Endothelial cell of umbilical vein (primary cell): ENCODE measurements at regions not wholly inside any gene's neighbourhood (a gene's known extent, or its start where the extent isn't known, plus 50 kb on each side); places are given as distances from the start of the nearest gene placed in this dataset.

Experiments
- BruUV-seq: library from RNA; stranded (reverse); fragments of 400-500 nt; replicated peaks from 2 replicates; lab custom pipeline; 2021; lab: Mats Ljungman, UMichigan
- CTCF ChIA-PET: fragments of 300-600, 350-600 bp; sonication (Branson Sonifier 250); formaldehyde crosslinking; loops from one replicate; lab custom pipeline; 2021; ENCODE audit warnings: antibody characterized with exemption, inconsistent platforms; lab: Charles Lee
- POLR2A ChIA-PET: fragments of 300-600, 350-600 bp; sonication (Branson Sonifier 250); formaldehyde crosslinking; loops from one replicate; lab custom pipeline; 2021; ENCODE audit warnings: antibody characterized with exemption, inconsistent platforms; lab: Charles Lee
- DNase-seq: peaks from one replicate; pipeline ENCODE4 v3.0.0-alpha.2; 2011; ENCODE audit warnings: low read depth, low spot score
- FAIRE-seq: peaks from 2 replicates; lab custom pipeline; 2011; peaks lifted over from hg19 to GRCh38; lab: Jason Lieb, UNC
- H2AFZ ChIP-seq: 2 replicates; pipeline ENCODE4 v1.6.0; 2012; ENCODE audit warnings: low read depth, low read length, control low read depth, inconsistent platforms
- H3K27ac ChIP-seq: 2 replicates; pipeline ENCODE4 v1.5.1; 2011; ENCODE audit warnings: low read depth, mild to moderate bottlenecking, control low read depth, low read length, moderate library complexity; ENCODE audit not compliant: insufficient read depth
- H3K27me3 ChIP-seq, 2 experiments: 2 replicates each; pipeline versions ENCODE4 v1.6.0 to v1.6.1; 2011; ENCODE audit warnings: low read length in 2 of 2, mixed read lengths in 1 of 2; ENCODE audit not compliant: control insufficient read depth in 2 of 2, insufficient read depth in 2 of 2
- H3K36me3 ChIP-seq, 2 experiments: 2 replicates in 1 of 2; 3 replicates in 1 of 2; pipeline ENCODE4 v1.5.1; 2011; ENCODE audit warnings: low read length in 2 of 2, mild to moderate bottlenecking in 1 of 2, moderate library complexity in 1 of 2; ENCODE audit not compliant: control insufficient read depth in 2 of 2, insufficient read depth in 2 of 2; ENCODE audit errors: extremely low read depth in 1 of 2
- H3K4me1 ChIP-seq: 3 replicates; pipeline ENCODE4 v1.5.1; 2011; ENCODE audit warnings: mild to moderate bottlenecking, low read length; ENCODE audit not compliant: control insufficient read depth, insufficient read depth; ENCODE audit errors: extremely low read depth
- H3K4me2 ChIP-seq: 2 replicates; pipeline ENCODE4 v1.6.1; 2011; ENCODE audit warnings: low read length, control low read depth, mixed read lengths; ENCODE audit not compliant: insufficient read depth
- H3K4me3 ChIP-seq, 3 experiments: fragments of 200-600 bp in 1 of 3; sonication (generic), shearing (Covaris generic) in 1 of 3; replicated peaks in 1 of 3; 2 replicates each; pipeline ENCODE4 v1.5.1; 2011 to 2016; ENCODE audit warnings: control low read depth in 3 of 3, low read length in 3 of 3, mild to moderate bottlenecking in 2 of 3, inconsistent platforms in 1 of 3, low read depth in 1 of 3, moderate library complexity in 1 of 3; ENCODE audit not compliant: insufficient read depth in 1 of 3
- H3K79me2 ChIP-seq: 2 replicates; pipeline ENCODE4 v1.6.0; 2012; ENCODE audit warnings: low read length, inconsistent platforms; ENCODE audit not compliant: control insufficient read depth, insufficient read depth
- H3K9ac ChIP-seq: replicated peaks from 2 replicates; pipeline ENCODE3; 2011; ENCODE audit warnings: low read length, control low read depth; ENCODE audit not compliant: insufficient read depth; ENCODE audit errors: extremely low read depth
- H3K9me1 ChIP-seq: replicated peaks from 3 replicates; pipeline ENCODE4 v1.6.0; 2011; ENCODE audit warnings: mild to moderate bottlenecking, low read length; ENCODE audit not compliant: control insufficient read depth, insufficient read depth; ENCODE audit errors: extremely low read depth
- H3K9me3 ChIP-seq: replicated peaks from 2 replicates; pipeline ENCODE4 v1.5.1; 2012; ENCODE audit warnings: low read length, inconsistent platforms; ENCODE audit not compliant: control insufficient read depth, insufficient read depth
- H4K20me1 ChIP-seq: replicated peaks from 2 replicates; pipeline ENCODE3; 2011; ENCODE audit warnings: mild to moderate bottlenecking, low read length; ENCODE audit not compliant: control insufficient read depth, insufficient read depth; ENCODE audit errors: extremely low read depth
- EZH2 ChIP-seq: IDR thresholded peaks from 2 replicates; pipeline ENCODE4 v1.6.1; 2012; ENCODE audit warnings: borderline replicate concordance, low read depth, mild to moderate bottlenecking, moderate library complexity, low read length, inconsistent platforms; ENCODE audit not compliant: severe bottlenecking
- FOS ChIP-seq: IDR thresholded peaks from 2 replicates; pipeline ENCODE4 v1.6.1; 2011; ENCODE audit warnings: mild to moderate bottlenecking, low read length, moderate library complexity, borderline replicate concordance; ENCODE audit not compliant: insufficient read depth
- GATA2 ChIP-seq: IDR thresholded peaks from 2 replicates; pipeline ENCODE4 v1.7.0; 2011; ENCODE audit warnings: low read depth, mild to moderate bottlenecking, moderate library complexity, mixed read lengths, low read length; ENCODE audit not compliant: insufficient read length, insufficient read depth
- JUN ChIP-seq: IDR thresholded peaks from 2 replicates; pipeline ENCODE4 v1.6.1; 2011; ENCODE audit warnings: borderline replicate concordance, low read depth; ENCODE audit not compliant: insufficient read length, insufficient read depth
- MYC ChIP-seq: IDR thresholded peaks from one replicate; pipeline ENCODE4 v1.6.1; 2011; ENCODE audit warnings: mild to moderate bottlenecking, low read depth, low read length
- POLR2A ChIP-seq: IDR thresholded peaks from 2 replicates; pipeline ENCODE4 v1.6.1; 2012; ENCODE audit warnings: low read depth, mild to moderate bottlenecking, control low read depth, low read length
- POLR2AphosphoS5 ChIP-seq: IDR thresholded peaks from 2 replicates; pipeline ENCODE4 v1.6.1; 2012; ENCODE audit warnings: low read depth, mild to moderate bottlenecking, control low read depth, low read length, moderate library complexity; ENCODE audit not compliant: insufficient read depth
- dilution Hi-C: fragments of 300-500 bp; cut with MboI; formaldehyde crosslinking; loops from one replicate; pipeline ENCODE4 v1.15.0; 2019; ENCODE audit warnings: low sequenced_read_pairs; ENCODE audit not compliant: extremely low pct_ligation_motif_present
- intact Hi-C: fragments of 100-400 bp; cut with micrococcal nuclease; formaldehyde crosslinking; loops from one replicate; pipeline ENCODE4 v1.10.0; 2022
- TF ChIP-seq, protein P1 (sequence below): IDR thresholded peaks from 2 replicates; pipeline ENCODE4 v1.6.1; 2011; ENCODE audit not compliant: insufficient read depth, insufficient read length
- TF ChIP-seq, protein P2 (sequence below), 2 donors: IDR thresholded peaks; 1 replicate in 1 of 2; 2 replicates in 1 of 2; pipeline ENCODE4 v1.5.1; 2011; ENCODE audit warnings: low read length in 2 of 2, mild to moderate bottlenecking in 2 of 2, moderate library complexity in 2 of 2, control low read depth in 1 of 2, inconsistent platforms in 1 of 2, low read depth in 1 of 2; ENCODE audit not compliant: insufficient read depth in 1 of 2; ENCODE audit errors: extremely low read depth in 1 of 2

DNA sequence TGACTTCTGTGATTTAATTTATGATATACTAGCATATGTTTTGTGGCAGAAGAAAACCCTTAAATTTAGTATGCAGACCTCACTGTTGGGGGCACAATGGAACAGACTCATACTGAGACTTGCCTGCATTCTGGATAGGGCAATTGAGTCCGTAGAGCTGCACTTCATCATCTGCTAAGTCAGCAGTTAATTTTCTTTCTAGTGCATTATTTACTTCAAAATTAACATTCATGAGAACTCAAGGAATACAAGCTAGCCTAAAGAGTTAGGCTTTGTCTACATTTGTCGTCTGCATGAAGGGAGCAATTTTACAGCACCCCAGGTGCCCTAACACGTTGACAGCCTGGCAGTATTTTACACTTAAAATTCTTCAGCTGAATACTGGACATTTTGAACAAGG lies 345.5 kb downstream of the CHL1 start:
- no peaks in the 10 kb centered on the region for H3K9me1 ChIP-seq
- no peaks in the 10 kb centered on the region for H3K27me3 ChIP-seq
- H3K9me3 ChIP-seq: peaks cover 2% of the 10 kb centered on the region
- no peak overlapping the region for H3K4me2 ChIP-seq
- H3K79me2 ChIP-seq: no peaks in the 10 kb centered on the region
- no peaks in the 10 kb centered on the region for H3K36me3 ChIP-seq
- CTCF ChIA-PET: no interaction called here
- TF ChIP-seq GATA2: no peak
- TF ChIP-seq, protein P1, sequence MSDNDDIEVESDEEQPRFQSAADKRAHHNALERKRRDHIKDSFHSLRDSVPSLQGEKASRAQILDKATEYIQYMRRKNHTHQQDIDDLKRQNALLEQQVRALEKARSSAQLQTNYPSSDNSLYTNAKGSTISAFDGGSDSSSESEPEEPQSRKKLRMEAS: no peak
- no peak for TF ChIP-seq FOS
- TF ChIP-seq JUN: no peak
- TF ChIP-seq MYC: no peak
- TF ChIP-seq EZH2: no peak
- TF ChIP-seq POLR2A: no peak
- TF ChIP-seq, protein P2, sequence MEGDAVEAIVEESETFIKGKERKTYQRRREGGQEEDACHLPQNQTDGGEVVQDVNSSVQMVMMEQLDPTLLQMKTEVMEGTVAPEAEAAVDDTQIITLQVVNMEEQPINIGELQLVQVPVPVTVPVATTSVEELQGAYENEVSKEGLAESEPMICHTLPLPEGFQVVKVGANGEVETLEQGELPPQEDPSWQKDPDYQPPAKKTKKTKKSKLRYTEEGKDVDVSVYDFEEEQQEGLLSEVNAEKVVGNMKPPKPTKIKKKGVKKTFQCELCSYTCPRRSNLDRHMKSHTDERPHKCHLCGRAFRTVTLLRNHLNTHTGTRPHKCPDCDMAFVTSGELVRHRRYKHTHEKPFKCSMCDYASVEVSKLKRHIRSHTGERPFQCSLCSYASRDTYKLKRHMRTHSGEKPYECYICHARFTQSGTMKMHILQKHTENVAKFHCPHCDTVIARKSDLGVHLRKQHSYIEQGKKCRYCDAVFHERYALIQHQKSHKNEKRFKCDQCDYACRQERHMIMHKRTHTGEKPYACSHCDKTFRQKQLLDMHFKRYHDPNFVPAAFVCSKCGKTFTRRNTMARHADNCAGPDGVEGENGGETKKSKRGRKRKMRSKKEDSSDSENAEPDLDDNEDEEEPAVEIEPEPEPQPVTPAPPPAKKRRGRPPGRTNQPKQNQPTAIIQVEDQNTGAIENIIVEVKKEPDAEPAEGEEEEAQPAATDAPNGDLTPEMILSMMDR (IDR thresholded peaks at IDR 0.05; ENCODE audit: extremely low read depth in 1 of 2, insufficient read depth in 1 of 2, low read depth in 1 of 2, low read length in 2 of 2): no peak
- TF ChIP-seq POLR2AphosphoS5: no peak
- POLR2A ChIA-PET: no interaction called here
- FAIRE-seq (no peak), DNase-seq (no peak)
- no peaks in the 10 kb centered on the region for H3K4me1 ChIP-seq
- H3K27ac ChIP-seq: no peak overlapping the region
- H2AFZ ChIP-seq: no peak overlapping the region
- no peak overlapping the region for H3K4me3 ChIP-seq
- H3K9ac ChIP-seq: no peak overlapping the region
- dilution Hi-C loops: no loop called here
- BruUV-seq: no TSS peak
- no peaks in the 10 kb centered on the region for H4K20me1 ChIP-seq
- intact Hi-C loops: no loop called here
